Caco-2 (cell line): ENCODE measurements at regions not wholly inside any gene's neighbourhood (a gene's known extent, or its start where the extent isn't known, plus 50 kb on each side); places are given as distances from the start of the nearest gene placed in this dataset.

Experiments
- BruUV-seq: library from RNA; stranded (reverse); fragments of 400-500 nt; replicated peaks from 2 replicates; lab custom pipeline; 2021; lab: Mats Ljungman, UMichigan
- CTCF ChIA-PET: fragments of 300-600 bp; sonication (Branson Sonifier 250); formaldehyde crosslinking; loops from one replicate; lab custom pipeline; 2022; ENCODE audit warnings: antibody characterized with exemption; lab: Charles Lee
- POLR2A ChIA-PET: fragments of 300-600 bp; sonication (Branson Sonifier 250); formaldehyde crosslinking; loops from one replicate; lab custom pipeline; 2022; ENCODE audit warnings: antibody characterized with exemption; lab: Charles Lee
- DNase-seq, 2 experiments: peaks; one replicate each; pipeline versions ENCODE4 v3.0.0 to v3.0.0-alpha.2; 2020 to 2022
- H3K27me3 ChIP-seq: replicated peaks from 2 replicates; pipeline ENCODE4 v1.6.0; 2011; ENCODE audit warnings: low read length; ENCODE audit not compliant: control insufficient read depth, insufficient read depth
- H3K36me3 ChIP-seq: 2 replicates; pipeline ENCODE4 v1.5.1; 2011; ENCODE audit warnings: low read length; ENCODE audit not compliant: control insufficient read depth, insufficient read depth
- H3K4me1 ChIP-seq: fragments of 250-450 bp; sonication (Bioruptor Pico); 2 replicates; pipeline ENCODE4 v1.5.1; 2020; ENCODE audit warnings: mild to moderate bottlenecking
- H3K4me3 ChIP-seq: 2 replicates; pipeline ENCODE4 v1.5.1; 2011; ENCODE audit warnings: low read depth, mild to moderate bottlenecking, control low read depth, low read length
- H3K9me3 ChIP-seq: fragments of 250-450 bp; sonication (Bioruptor Pico); 2 replicates; pipeline ENCODE4 v1.5.1; 2020; ENCODE audit warnings: mild to moderate bottlenecking, moderate library complexity
- H3K27ac Mint-ChIP-seq: one replicate; pipeline ENCODE4 v1.8.0; 2022; ENCODE audit warnings: mixed read lengths; ENCODE audit not compliant: unreplicated experiment
- H3K27me3 Mint-ChIP-seq: one replicate; pipeline ENCODE4 v1.8.0; 2022; ENCODE audit warnings: mixed read lengths; ENCODE audit not compliant: insufficient read depth, unreplicated experiment
- H3K36me3 Mint-ChIP-seq: one replicate; pipeline ENCODE4 v1.8.0; 2022; ENCODE audit warnings: mild to moderate bottlenecking, mixed read lengths; ENCODE audit not compliant: insufficient read depth, unreplicated experiment
- H3K4me1 Mint-ChIP-seq: one replicate; pipeline ENCODE4 v1.8.0; 2022; ENCODE audit warnings: low read depth, mixed read lengths; ENCODE audit not compliant: unreplicated experiment
- H3K4me3 Mint-ChIP-seq: one replicate; pipeline ENCODE4 v1.8.0; 2022; ENCODE audit warnings: mild to moderate bottlenecking, moderate library complexity, mixed read lengths; ENCODE audit not compliant: unreplicated experiment
- H3K9me3 Mint-ChIP-seq: one replicate; pipeline ENCODE4 v1.8.0; 2022; ENCODE audit warnings: mixed read lengths; ENCODE audit not compliant: unreplicated experiment
- CTCF ChIP-seq, 2 experiments: fragments of 200-600 bp in 1 of 2; IDR thresholded peaks; 1 replicate in 1 of 2; 2 replicates in 1 of 2; pipeline versions ENCODE4 v1.5.1 to v1.8.0; 2011 to 2022; ENCODE audit warnings: antibody characterized with exemption in 1 of 2, control low read depth in 1 of 2, inconsistent platforms in 1 of 2, low read depth in 1 of 2, low read length in 1 of 2, mild to moderate bottlenecking in 1 of 2, moderate library complexity in 1 of 2; ENCODE audit not compliant: insufficient read depth in 1 of 2, severe bottlenecking in 1 of 2, unreplicated experiment in 1 of 2
- intact Hi-C: fragments of 100-400 bp; cut with micrococcal nuclease; formaldehyde crosslinking; loops from one replicate; pipeline ENCODE4 v1.10.0; 2022; ENCODE audit not compliant: unreplicated experiment

GRCh38 chr4:134382478-134383227 lies 181.1 kb upstream of the PABPC4L start:
- H3K27me3 ChIP-seq = no peaks in the 10 kb centered on the region
- H3K4me1 ChIP-seq = no peaks in the 10 kb centered on the region
- H3K4me1 Mint-ChIP-seq = no peaks in the 10 kb centered on the region
- no peaks in the 10 kb centered on the region for H3K9me3 Mint-ChIP-seq
- intact Hi-C loops = no loop called here
- ChIA-PET POLR2A (no interaction called here), CTCF (no interaction called here)
- no TSS peak for BruUV-seq
- no peaks in the 10 kb centered on the region for H3K27me3 Mint-ChIP-seq
- no peaks in the 10 kb centered on the region for H3K36me3 Mint-ChIP-seq
- DNase-seq = no peak
- H3K9me3 ChIP-seq = no peaks in the 10 kb centered on the region
- no peak overlapping the region for H3K27ac Mint-ChIP-seq
- H3K4me3 ChIP-seq = no peak overlapping the region
- H3K4me3 Mint-ChIP-seq = no peak overlapping the region
- no peak for TF ChIP-seq CTCF (IDR thresholded peaks at IDR 0.05; ENCODE audit: insufficient read depth in 1 of 2, low read depth in 1 of 2, low read length in 1 of 2, severe bottlenecking in 1 of 2, unreplicated experiment in 1 of 2)
- no peaks in the 10 kb centered on the region for H3K36me3 ChIP-seq

GRCh38 chr4:134375775-134376174 lies 174.2 kb upstream of the PABPC4L start:
- no peak overlapping the region for H3K4me3 ChIP-seq
- H3K27me3 ChIP-seq = no peaks in the 10 kb centered on the region
- Mint-ChIP-seq H3K27me3 (no peaks in the 10 kb centered on the region), H3K36me3 (no peaks in the 10 kb centered on the region), H3K4me1 (no peaks in the 10 kb centered on the region), H3K27ac (no peak overlapping the region), H3K9me3 (no peaks in the 10 kb centered on the region), H3K4me3 (no peak overlapping the region)
- H3K4me1 ChIP-seq = no peaks in the 10 kb centered on the region
- DNase-seq = no peak
- H3K9me3 ChIP-seq = no peaks in the 10 kb centered on the region
- intact Hi-C loops = no loop called here
- no TSS peak for BruUV-seq
- no peaks in the 10 kb centered on the region for H3K36me3 ChIP-seq
- TF ChIP-seq CTCF (IDR thresholded peaks at IDR 0.05; ENCODE audit: insufficient read depth in 1 of 2, low read depth in 1 of 2, low read length in 1 of 2, severe bottlenecking in 1 of 2, unreplicated experiment in 1 of 2) = no peak
- POLR2A ChIA-PET = no interaction called here
- CTCF ChIA-PET = no interaction called here

GRCh38 chr4:134365852-134366251 lies 164.3 kb upstream of the PABPC4L start:
- DNase-seq = no peak
- H3K36me3 Mint-ChIP-seq = no peaks in the 10 kb centered on the region
- Histone ChIP-seq H3K9me3 (no peaks in the 10 kb centered on the region), H3K4me1 (no peaks in the 10 kb centered on the region), H3K4me3 (no peak overlapping the region), H3K27me3 (no peaks in the 10 kb centered on the region), H3K36me3 (no peaks in the 10 kb centered on the region)
- CTCF ChIA-PET = no interaction called here
- no TSS peak for BruUV-seq
- TF ChIP-seq CTCF (IDR thresholded peaks at IDR 0.05; ENCODE audit: insufficient read depth in 1 of 2, low read depth in 1 of 2, low read length in 1 of 2, severe bottlenecking in 1 of 2, unreplicated experiment in 1 of 2) = no peak
- POLR2A ChIA-PET = no interaction called here
- no peaks in the 10 kb centered on the region for H3K9me3 Mint-ChIP-seq
- no peaks in the 10 kb centered on the region for H3K4me1 Mint-ChIP-seq
- no peak overlapping the region for H3K4me3 Mint-ChIP-seq
- intact Hi-C loops = no loop called here
- H3K27ac Mint-ChIP-seq = no peak overlapping the region
- H3K27me3 Mint-ChIP-seq = no peaks in the 10 kb centered on the region
